ENCODE measurements at regions not wholly inside any gene's neighbourhood (a gene's known extent, or its start where the extent isn't known, plus 50 kb on each side); places are given as distances from the start of the nearest gene placed in this dataset.

- no peak overlapping the region for H3K27ac Mint-ChIP-seq
- peaks cover 11% of the 10 kb centered on the region for H3K9me3 Mint-ChIP-seq
- H3K4me3 ChIP-seq (ENCODE audit: low read length), result no peak overlapping the region
- H3K4me3 Mint-ChIP-seq, result no peak overlapping the region
- no peak for DNase-seq
- H3K4me1 ChIP-seq (ENCODE audit: control insufficient read depth, insufficient read depth, low read length), result no peaks in the 10 kb centered on the region
- peaks cover 4% of the 10 kb centered on the region for H3K9me3 ChIP-seq (ENCODE audit: control insufficient read depth, low read length)
- H3K27me3 ChIP-seq (ENCODE audit: control insufficient read depth, insufficient read depth, low read length, poor library complexity, severe bottlenecking), result no peaks in the 10 kb centered on the region
- peaks cover 3% of the 10 kb centered on the region for H3K27me3 Mint-ChIP-seq (ENCODE audit: insufficient read depth)
- H3K36me3 ChIP-seq (ENCODE audit: control insufficient read depth, insufficient read depth, low read length), result no peaks in the 10 kb centered on the region
- H3K4me1 Mint-ChIP-seq, result no peaks in the 10 kb centered on the region
- WGBS, 2 experiments (ENCODE audit: insufficient coverage in 1 of 2, insufficient read length in 1 of 2), result 92 to 100% methylated on average over 1 to 2 of the region's 2 CpGs
- H3K27ac ChIP-seq (ENCODE audit: low read depth, low read length), result no peak overlapping the region
- H3K9ac ChIP-seq (ENCODE audit: extremely low read depth, low read length, poor library complexity, severe bottlenecking), result no peak overlapping the region
- H3K36me3 Mint-ChIP-seq (ENCODE audit: low read depth), result no peaks in the 10 kb centered on the region
- TF ChIP-seq CTCF (conservative IDR thresholded peaks at IDR 0.05), result no peak
Observed at GRCh38 chr20:2219481-2220006, 76.3 kb upstream of the TGM3 start.

- no peak overlapping the region for H3K9ac ChIP-seq (ENCODE audit: extremely low read depth, low read length, poor library complexity, severe bottlenecking)
- H3K36me3 ChIP-seq (ENCODE audit: control insufficient read depth, insufficient read depth, low read length), result no peaks in the 10 kb centered on the region
- Mint-ChIP-seq H3K4me1 (no peaks in the 10 kb centered on the region), H3K9me3 (peaks cover 11% of the 10 kb centered on the region), H3K36me3 (ENCODE audit: low read depth) (no peaks in the 10 kb centered on the region), H3K4me3 (no peak overlapping the region), H3K27me3 (ENCODE audit: insufficient read depth) (peaks cover 3% of the 10 kb centered on the region), H3K27ac (no peak overlapping the region)
- peaks cover 4% of the 10 kb centered on the region for H3K9me3 ChIP-seq (ENCODE audit: control insufficient read depth, low read length)
- 80 to 85% methylated on average over 1 to 2 of the region's 2 CpGs for WGBS, 2 experiments (ENCODE audit: insufficient coverage in 1 of 2, insufficient read length in 1 of 2)
- H3K4me3 ChIP-seq (ENCODE audit: low read length), result no peak overlapping the region
- no peak for TF ChIP-seq CTCF (conservative IDR thresholded peaks at IDR 0.05)
- H3K4me1 ChIP-seq (ENCODE audit: control insufficient read depth, insufficient read depth, low read length), result no peaks in the 10 kb centered on the region
- DNase-seq, result no peak
- no peak overlapping the region for H3K27ac ChIP-seq (ENCODE audit: low read depth, low read length)
- no peaks in the 10 kb centered on the region for H3K27me3 ChIP-seq (ENCODE audit: control insufficient read depth, insufficient read depth, low read length, poor library complexity, severe bottlenecking)
Observed at GRCh38 chr20:2220298-2220697, 75.5 kb upstream of the TGM3 start.

- H3K9me3 ChIP-seq (ENCODE audit: control insufficient read depth, low read length), result peaks cover 4% of the 10 kb centered on the region
- WGBS, 2 experiments (ENCODE audit: insufficient coverage in 1 of 2, insufficient read length in 1 of 2), result 90 to 100% methylated on average over 1 to 2 of the region's 2 CpGs
- H3K4me3 ChIP-seq (ENCODE audit: low read length), result no peak overlapping the region
- peaks cover 3% of the 10 kb centered on the region for H3K27me3 Mint-ChIP-seq (ENCODE audit: insufficient read depth)
- no peaks in the 10 kb centered on the region for H3K4me1 Mint-ChIP-seq
- peaks cover 11% of the 10 kb centered on the region for H3K9me3 Mint-ChIP-seq
- H3K27me3 ChIP-seq (ENCODE audit: control insufficient read depth, insufficient read depth, low read length, poor library complexity, severe bottlenecking), result no peaks in the 10 kb centered on the region
- no peak overlapping the region for H3K4me3 Mint-ChIP-seq
- TF ChIP-seq CTCF (conservative IDR thresholded peaks at IDR 0.05), result no peak
- DNase-seq, result no peak
- no peaks in the 10 kb centered on the region for H3K4me1 ChIP-seq (ENCODE audit: control insufficient read depth, insufficient read depth, low read length)
- no peaks in the 10 kb centered on the region for H3K36me3 Mint-ChIP-seq (ENCODE audit: low read depth)
- no peaks in the 10 kb centered on the region for H3K36me3 ChIP-seq (ENCODE audit: control insufficient read depth, insufficient read depth, low read length)
- H3K9ac ChIP-seq (ENCODE audit: extremely low read depth, low read length, poor library complexity, severe bottlenecking), result no peak overlapping the region
- H3K27ac ChIP-seq (ENCODE audit: low read depth, low read length), result no peak overlapping the region
- H3K27ac Mint-ChIP-seq, result no peak overlapping the region
Observed at GRCh38 chr20:2221921-2222320, 73.9 kb upstream of the TGM3 start.

Measured in endodermal cell (in vitro differentiated cells).